GM12878 (cell line): ENCODE measurements at regions not wholly inside any gene's neighbourhood (a gene's known extent, or its start where the extent isn't known, plus 50 kb on each side); places are given as distances from the start of the nearest gene placed in this dataset.

Experiments used
- ATAC-seq: fragments of 200-7000 bp; cut with Tn5 transposase; 3 replicates; pipeline ENCODE4 v1.9.1; 2020; ENCODE audit warnings: mild to moderate bottlenecking, moderate library complexity
- BruUV-seq: library from RNA; stranded (reverse); fragments of 400-500 nt; replicated peaks from 2 replicates; lab custom pipeline; 2021; lab: Mats Ljungman, UMichigan
- CTCF ChIA-PET: fragments of 300-600 bp; sonication (Branson Sonifier 250); formaldehyde crosslinking; extraction: SDS; loops from one replicate; lab custom pipeline; 2021; ENCODE audit warnings: inconsistent platforms; lab: Yijun Ruan, JAX
- POLR2A ChIA-PET: fragments of 350-600 bp; formaldehyde crosslinking; extraction: SDS; loops from one replicate; lab custom pipeline; 2021; ENCODE audit warnings: inconsistent platforms; lab: Charles Lee
- RAD21 ChIA-PET: fragments of 300-600 bp; sonication (Branson Sonifier 250); formaldehyde crosslinking; loops from one replicate; lab custom pipeline; 2023; ENCODE audit warnings: antibody characterized with exemption; ENCODE audit not compliant: unreplicated experiment; lab: Charles Lee
- SMC1A ChIA-PET: fragments of 300-600 bp; sonication (Branson Sonifier 250); formaldehyde crosslinking; loops from one replicate; lab custom pipeline; 2023; ENCODE audit not compliant: unreplicated experiment, uncharacterized antibody; lab: Charles Lee
- DNase-seq: peaks from one replicate; pipeline ENCODE4 v3.0.0-alpha.2; 2011; ENCODE audit warnings: low read depth, low spot score
- FAIRE-seq: peaks from 3 replicates; lab custom pipeline; 2011; peaks lifted over from hg19 to GRCh38; lab: Jason Lieb, UNC
- H2AFZ ChIP-seq: 2 replicates; pipeline ENCODE4 v1.6.0; 2011; ENCODE audit warnings: low read depth, low read length, control low read depth; ENCODE audit not compliant: control insufficient read depth
- H3K27ac ChIP-seq: 2 replicates; pipeline ENCODE4 v1.5.1; 2011; ENCODE audit warnings: control low read depth; ENCODE audit not compliant: control insufficient read depth, insufficient read depth
- H3K27me3 ChIP-seq, 2 experiments: replicated peaks in 1 of 2; 2 replicates each; pipeline versions ENCODE4 v1.6.0 to v1.6.1; 2011; ENCODE audit warnings: low read length in 1 of 2; ENCODE audit not compliant: control insufficient read depth in 2 of 2, insufficient read depth in 2 of 2
- H3K36me3 ChIP-seq, 2 experiments: 2 replicates each; pipeline ENCODE4 v1.5.1; 2011; ENCODE audit warnings: low read length in 1 of 2; ENCODE audit not compliant: control insufficient read depth in 2 of 2, insufficient read depth in 2 of 2
- H3K4me1 ChIP-seq: 2 replicates; pipeline ENCODE4 v1.6.1; 2011; ENCODE audit warnings: mild to moderate bottlenecking, low read length, moderate library complexity, mixed read lengths; ENCODE audit not compliant: control insufficient read depth, insufficient read depth
- H3K4me2 ChIP-seq: 2 replicates; pipeline ENCODE4 v1.6.0; 2011; ENCODE audit warnings: control low read depth; ENCODE audit not compliant: control insufficient read depth, insufficient read depth
- H3K4me3 ChIP-seq: fragments of 200-600 bp; sonication (generic); 2 replicates; pipeline ENCODE4 v1.5.1; 2016
- H3K79me2 ChIP-seq: 2 replicates; pipeline ENCODE4 v1.6.0; 2011; ENCODE audit warnings: low read length; ENCODE audit not compliant: control insufficient read depth, insufficient read depth
- H3K9ac ChIP-seq: 2 replicates; pipeline ENCODE4 v1.8.0; 2011; ENCODE audit warnings: low read length, control low read depth, mixed read lengths; ENCODE audit not compliant: control insufficient read depth, insufficient read depth
- H3K9me3 ChIP-seq: replicated peaks from 3 replicates; pipeline ENCODE4 v1.5.1; 2011; ENCODE audit warnings: mild to moderate bottlenecking, low read length; ENCODE audit not compliant: control insufficient read depth, insufficient read depth
- H4K20me1 ChIP-seq: 2 replicates; pipeline ENCODE4 v1.6.0; 2011; ENCODE audit not compliant: control insufficient read depth, insufficient read depth
- BHLHE40 ChIP-seq, 2 experiments: fragments of 450-650 bp in 1 of 2; IDR thresholded peaks; 2 replicates each; pipeline ENCODE4 v1.6.1; 2011 to 2017; ENCODE audit warnings: low read depth in 2 of 2, borderline replicate concordance in 1 of 2, improper control_type of control experiment in 1 of 2, low read length in 1 of 2, mild to moderate bottlenecking in 1 of 2
- ELK1 ChIP-seq: IDR thresholded peaks from 2 replicates; pipeline ENCODE4 v1.6.1; 2012; ENCODE audit warnings: low read depth, low read length, improper control_type of control experiment
- IRF5 ChIP-seq: fragments of 450-650 bp; IDR thresholded peaks from 2 replicates; pipeline ENCODE4 v1.6.1; 2017; ENCODE audit warnings: borderline replicate concordance
- KLF5 ChIP-seq: fragments of 450-650 bp; IDR thresholded peaks from 2 replicates; pipeline ENCODE4 v1.6.1; 2014; ENCODE audit warnings: mild to moderate bottlenecking; ENCODE audit not compliant: partially characterized antibody
- MEF2A ChIP-seq: IDR thresholded peaks from 2 replicates; pipeline ENCODE4 v1.6.1; 2011; ENCODE audit warnings: low read depth, mild to moderate bottlenecking, low read length, moderate library complexity; ENCODE audit not compliant: insufficient read depth
- NFXL1 ChIP-seq: fragments of 450-650 bp; IDR thresholded peaks from 2 replicates; pipeline ENCODE4 v1.6.1; 2017; ENCODE audit warnings: antibody characterized with exemption, mild to moderate bottlenecking, borderline replicate concordance
- PBX3 ChIP-seq: IDR thresholded peaks from 2 replicates; pipeline ENCODE4 v1.6.1; 2011; ENCODE audit warnings: mild to moderate bottlenecking, low read depth, low read length, moderate library complexity; ENCODE audit not compliant: insufficient replicate concordance
- POU2F2 ChIP-seq: IDR thresholded peaks from 3 replicates; pipeline ENCODE4 v1.6.1; 2011; ENCODE audit warnings: low read depth, mild to moderate bottlenecking, low read length, borderline replicate concordance
- RAD21 ChIP-seq: IDR thresholded peaks from 2 replicates; pipeline ENCODE4 v1.6.1; 2011; ENCODE audit warnings: mild to moderate bottlenecking, low read depth, low read length, moderate library complexity; ENCODE audit not compliant: insufficient read depth
- RAD51 ChIP-seq: fragments of 450-650 bp; IDR thresholded peaks from 2 replicates; pipeline ENCODE4 v1.6.1; 2016; ENCODE audit warnings: moderate library complexity, mild to moderate bottlenecking, inconsistent platforms
- SMAD1 ChIP-seq: fragments of 450-650 bp; IDR thresholded peaks from 2 replicates; pipeline ENCODE4 v1.6.1; 2018; ENCODE audit warnings: mild to moderate bottlenecking, low read depth; ENCODE audit not compliant: partially characterized antibody
- SREBF2 ChIP-seq: IDR thresholded peaks from 2 replicates; pipeline ENCODE4 v1.6.1; 2012; ENCODE audit warnings: mild to moderate bottlenecking, low read length
- TCF7 ChIP-seq: IDR thresholded peaks from 2 replicates; pipeline ENCODE4 v1.6.1; 2014; ENCODE audit warnings: antibody characterized with exemption, borderline replicate concordance
- WGBS: methylation state at CpG from one replicate; pipeline ENCODE4 v1.1.6; 2016; ENCODE audit warnings: low lambda C conversion rate; ENCODE audit not compliant: insufficient replicate concordance, insufficient coverage; ENCODE audit errors: missing lambda C conversion rate; 5-methylcytosine and 5-hydroxymethylcytosine counted together
- in situ Hi-C: fragments of 300-500 bp; cut with MboI; formaldehyde crosslinking; loops from 9 replicates; pipeline ENCODE4 v1.14.3; 2018; ENCODE audit warnings: mixed read lengths
- intact Hi-C: fragments of 100-400 bp; cut with micrococcal nuclease; formaldehyde crosslinking; loops from one replicate; pipeline ENCODE4 v1.14.2; 2022; ENCODE audit not compliant: unreplicated experiment
- TF ChIP-seq, protein P1 (sequence below): fragments of 450-650 bp; IDR thresholded peaks from 2 replicates; pipeline ENCODE4 v1.6.1; 2018; ENCODE audit warnings: mild to moderate bottlenecking, low read depth, moderate library complexity; ENCODE audit not compliant: partially characterized antibody

DNA sequence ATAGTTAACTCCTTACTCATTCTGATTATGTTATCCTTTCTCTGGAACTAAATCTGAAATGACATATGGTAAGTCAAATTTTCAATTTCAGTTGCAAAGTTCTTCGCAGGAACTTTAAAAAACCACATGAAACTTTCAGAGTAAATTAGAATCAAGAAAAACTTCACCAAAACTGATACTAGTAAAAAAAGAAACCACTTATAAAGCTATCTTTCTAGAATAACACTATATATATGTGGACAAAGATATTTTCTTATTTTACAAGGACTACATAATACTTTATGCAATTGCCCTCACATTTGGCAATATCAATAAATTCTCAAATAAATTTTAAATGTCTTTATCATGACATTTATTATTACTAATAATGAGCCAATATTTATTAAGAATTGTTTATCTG is 1847.1 kb upstream of the NUDT12 start (continued):
- TF ChIP-seq, protein P1, sequence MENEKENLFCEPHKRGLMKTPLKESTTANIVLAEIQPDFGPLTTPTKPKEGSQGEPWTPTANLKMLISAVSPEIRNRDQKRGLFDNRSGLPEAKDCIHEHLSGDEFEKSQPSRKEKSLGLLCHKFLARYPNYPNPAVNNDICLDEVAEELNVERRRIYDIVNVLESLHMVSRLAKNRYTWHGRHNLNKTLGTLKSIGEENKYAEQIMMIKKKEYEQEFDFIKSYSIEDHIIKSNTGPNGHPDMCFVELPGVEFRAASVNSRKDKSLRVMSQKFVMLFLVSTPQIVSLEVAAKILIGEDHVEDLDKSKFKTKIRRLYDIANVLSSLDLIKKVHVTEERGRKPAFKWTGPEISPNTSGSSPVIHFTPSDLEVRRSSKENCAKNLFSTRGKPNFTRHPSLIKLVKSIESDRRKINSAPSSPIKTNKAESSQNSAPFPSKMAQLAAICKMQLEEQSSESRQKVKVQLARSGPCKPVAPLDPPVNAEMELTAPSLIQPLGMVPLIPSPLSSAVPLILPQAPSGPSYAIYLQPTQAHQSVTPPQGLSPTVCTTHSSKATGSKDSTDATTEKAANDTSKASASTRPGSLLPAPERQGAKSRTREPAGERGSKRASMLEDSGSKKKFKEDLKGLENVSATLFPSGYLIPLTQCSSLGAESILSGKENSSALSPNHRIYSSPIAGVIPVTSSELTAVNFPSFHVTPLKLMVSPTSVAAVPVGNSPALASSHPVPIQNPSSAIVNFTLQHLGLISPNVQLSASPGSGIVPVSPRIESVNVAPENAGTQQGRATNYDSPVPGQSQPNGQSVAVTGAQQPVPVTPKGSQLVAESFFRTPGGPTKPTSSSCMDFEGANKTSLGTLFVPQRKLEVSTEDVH, result no peak
- no peak for TF ChIP-seq TCF7
- no peak for TF ChIP-seq POU2F2

DNA sequence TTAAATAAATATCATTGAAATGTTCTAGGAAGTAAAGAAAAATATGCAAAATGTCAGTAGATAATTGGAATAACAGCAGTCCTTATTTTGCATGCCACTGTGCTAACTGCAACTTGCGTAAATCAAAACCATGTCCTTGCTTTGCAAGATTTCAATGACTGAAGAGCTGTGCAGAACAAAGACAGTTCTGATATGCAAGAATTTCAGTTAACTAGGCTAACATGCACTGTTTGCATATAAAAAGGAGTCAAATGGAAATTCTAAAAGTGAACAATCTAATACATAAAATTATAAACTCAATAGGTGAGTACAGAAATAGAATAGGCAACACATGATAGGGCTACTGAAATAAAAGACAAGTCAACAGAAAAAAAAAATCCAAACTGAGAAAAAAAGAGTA is 1844.6 kb upstream of the NUDT12 start:
- H3K9me3 ChIP-seq, result no peaks in the 10 kb centered on the region
- in situ Hi-C loops, result no loop called here
- ChIA-PET RAD21 (no interaction called here), CTCF (no interaction called here), SMC1A (interaction anchor here (1.1 kb wide), 1 partner anchor 18 kb away, joined by 3 read pairs; no protein-coding TSS in a partner anchor), POLR2A (no interaction called here)
- whole genome bisulfite sequencing, result 45% methylated on average over 1 of the region's 1 CpG
- ATAC-seq, result no peak
- H3K4me3 ChIP-seq, result no peak overlapping the region
- DNase-seq, result no peak
- H3K36me3 ChIP-seq, result no peaks in the 10 kb centered on the region
- BruUV-seq, result no TSS peak
- no peak overlapping the region for H2AFZ ChIP-seq
- no peaks in the 10 kb centered on the region for H4K20me1 ChIP-seq
- no peak for FAIRE-seq
- no peak overlapping the region for H3K9ac ChIP-seq
- H3K4me2 ChIP-seq, result no peak overlapping the region
- no peaks in the 10 kb centered on the region for H3K4me1 ChIP-seq
- H3K27ac ChIP-seq, result no peak overlapping the region
- intact Hi-C loops, result no loop called here
- no peaks in the 10 kb centered on the region for H3K79me2 ChIP-seq
- no peaks in the 10 kb centered on the region for H3K27me3 ChIP-seq
- TF ChIP-seq TCF7, result no peak
- no peak for TF ChIP-seq BHLHE40 (IDR thresholded peaks at IDR 0.05; ENCODE audit: borderline replicate concordance in 1 of 2, low read depth in 2 of 2, low read length in 1 of 2)
- no peak for TF ChIP-seq SREBF2
- no peak for TF ChIP-seq KLF5
- no peak for TF ChIP-seq NFXL1
- no peak for TF ChIP-seq SMAD1
- TF ChIP-seq MEF2A, result no peak
- no peak for TF ChIP-seq IRF5
- TF ChIP-seq RAD51, result no peak
- TF ChIP-seq ELK1, result no peak
- no peak for TF ChIP-seq RAD21
- TF ChIP-seq PBX3, result no peak
